HG02884 (cell line): ENCODE measurements at regions not wholly inside any gene's neighbourhood (a gene's known extent, or its start where the extent isn't known, plus 50 kb on each side); places are given as distances from the start of the nearest gene placed in this dataset.

Experiments
- ATAC-seq: cut with Tn5 transposase; IDR thresholded peaks from one replicate; pipeline ENCODE4 v1.9.1; 2021; ENCODE audit warnings: mild to moderate bottlenecking, moderate library complexity; ENCODE audit not compliant: unreplicated experiment

- ATAC-seq, result no peak
These were observed 286.8 kb downstream of the PTPRU start for GRCh38 chr1:29523136-29523535.

DNA sequence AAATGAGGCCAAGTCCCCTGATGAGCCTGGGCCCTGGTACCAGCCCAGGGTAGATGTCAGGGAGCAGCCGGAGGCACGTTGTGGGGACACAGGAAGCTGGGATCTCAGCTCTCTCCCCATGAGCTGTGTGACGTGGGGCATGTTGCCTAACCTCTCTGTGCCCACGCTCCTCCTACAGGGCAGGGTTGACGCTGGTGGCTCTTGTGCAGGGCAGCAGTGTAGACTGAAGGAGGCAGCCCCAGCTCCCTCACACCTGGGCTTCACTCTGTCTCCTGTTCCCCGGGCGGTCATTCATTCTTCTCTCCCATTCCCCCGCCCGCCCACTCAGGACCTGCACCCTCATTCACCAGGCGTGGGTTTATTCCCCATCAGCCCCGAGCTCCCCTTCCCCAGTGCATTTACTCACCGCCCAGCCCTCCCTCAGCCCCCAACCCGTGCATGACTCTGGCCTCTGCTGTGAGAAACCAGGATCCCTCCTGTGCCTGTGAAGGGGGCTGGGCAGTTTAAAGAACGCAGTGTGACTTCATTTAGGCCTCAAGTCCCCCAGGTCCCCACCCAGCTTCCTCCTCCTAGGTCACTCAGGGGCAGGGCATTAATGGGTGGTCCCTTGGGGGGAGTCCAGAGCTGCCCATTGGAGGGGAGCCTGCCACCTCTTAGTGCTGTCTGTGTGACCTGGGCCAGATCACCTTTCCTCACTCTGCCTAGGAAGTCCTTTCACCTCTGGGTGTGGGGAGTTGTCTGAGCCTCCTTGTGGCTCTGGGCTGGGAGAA is 285.7 kb downstream of the PTPRU start:
- ATAC-seq, result no peak

GRCh38 chr1:29521438-29521715 is 285.1 kb downstream of the PTPRU start:
- no peak for ATAC-seq

DNA sequence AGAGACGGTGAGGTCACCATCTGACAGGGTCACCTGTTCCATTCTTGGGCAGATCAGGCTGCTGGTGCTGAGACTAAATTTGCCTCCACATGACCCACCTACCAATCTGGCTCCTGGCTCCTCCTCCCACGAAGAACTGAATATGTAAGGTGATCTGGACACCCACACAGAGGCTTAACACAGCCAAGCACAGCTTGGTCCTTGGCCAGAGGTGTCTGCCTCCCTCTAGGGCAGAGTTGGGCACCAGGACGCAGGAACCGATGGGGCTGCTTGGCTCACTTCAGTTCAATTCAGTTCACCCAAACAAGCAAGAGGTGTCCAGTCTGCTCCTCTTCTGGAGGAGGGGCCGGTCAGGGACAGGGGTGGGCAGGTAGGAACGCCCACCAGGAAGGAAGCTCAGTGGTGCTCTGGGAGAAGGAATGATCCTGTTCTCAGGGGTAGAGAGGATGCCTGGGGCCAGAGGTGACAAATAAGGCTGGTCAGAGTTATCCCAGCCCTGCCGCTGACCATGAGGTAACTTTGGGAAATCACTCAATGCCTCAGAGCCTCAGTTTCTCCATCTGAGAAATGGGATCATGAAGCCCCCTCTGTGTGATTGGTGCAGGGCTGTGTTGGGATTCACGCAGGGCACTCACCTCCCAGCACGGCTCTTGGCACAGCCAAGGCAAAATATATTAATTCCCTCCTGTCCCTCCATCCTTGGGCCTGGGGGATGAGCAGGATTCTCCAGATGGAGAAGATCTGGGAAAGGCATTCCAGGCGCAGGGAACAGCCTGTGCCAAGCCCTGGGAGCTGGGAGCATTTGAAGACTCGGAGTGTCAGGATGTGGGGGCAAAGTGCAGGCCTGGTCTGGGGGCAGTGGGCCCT is 284.5 kb downstream of the PTPRU start:
- no peak for ATAC-seq

DNA sequence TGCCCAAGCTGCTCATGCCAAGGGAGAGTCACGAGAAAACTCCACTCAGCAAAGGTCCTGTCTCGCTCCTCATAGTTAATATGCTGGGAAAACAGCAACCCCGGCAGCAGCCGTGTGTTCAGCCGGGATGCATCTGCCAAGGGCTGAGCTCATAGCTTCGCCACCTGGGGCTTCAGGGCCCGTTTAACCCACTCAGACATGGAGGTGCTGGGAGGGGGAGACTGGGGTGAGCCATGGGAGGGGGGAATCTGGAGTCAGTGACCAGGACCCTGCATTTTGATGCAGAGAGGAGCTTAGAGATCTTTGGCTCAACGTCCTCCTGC is 283.4 kb downstream of the PTPRU start:
- ATAC-seq, result no peak

- no peak for ATAC-seq
These were observed 282.9 kb downstream of the PTPRU start for GRCh38 chr1:29519108-29519787.

DNA sequence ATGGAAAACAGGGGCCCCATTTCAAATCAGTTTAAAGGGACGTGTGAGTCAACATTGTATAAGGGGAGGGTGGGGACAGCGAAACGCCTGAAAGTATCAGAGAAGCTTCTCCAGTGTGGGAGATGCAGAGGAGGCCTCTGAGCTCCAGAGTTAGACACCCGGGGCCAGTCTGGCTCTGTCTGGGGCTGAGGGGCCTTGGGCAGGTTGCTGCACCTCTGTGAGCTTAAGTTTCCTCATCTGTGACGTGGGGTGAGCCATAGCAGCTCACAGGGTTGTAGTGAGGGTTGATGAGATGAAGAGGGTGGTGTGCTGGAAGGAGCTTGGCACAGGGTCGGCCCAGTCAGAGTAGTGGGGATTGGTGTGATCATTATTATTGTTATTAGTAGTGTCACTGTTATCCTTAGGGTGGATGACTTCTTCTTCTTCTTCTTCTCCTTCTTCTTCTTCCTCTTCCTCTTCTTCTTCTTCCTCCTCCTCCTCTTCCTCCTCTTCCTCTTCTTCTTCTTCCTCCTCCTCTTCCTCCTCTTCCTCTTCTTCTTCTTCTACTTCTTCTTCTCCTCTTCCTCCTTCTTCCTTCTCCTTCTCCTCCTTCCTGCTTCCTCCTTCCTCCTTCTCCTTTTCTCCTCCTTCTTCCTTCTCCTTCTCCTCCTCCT is 282.0 kb downstream of the PTPRU start:
- ATAC-seq, result no peak

GRCh38 chr1:29517251-29518086 is 281.1 kb downstream of the PTPRU start:
- no peak for ATAC-seq

- ATAC-seq, result no peak
These were observed 279.9 kb downstream of the PTPRU start for GRCh38 chr1:29516063-29516820.

GRCh38 chr1:29515170-29515955 is 279.0 kb downstream of the PTPRU start:
- no peak for ATAC-seq

GRCh38 chr1:29514361-29515169 is 278.2 kb downstream of the PTPRU start:
- no peak for ATAC-seq

GRCh38 chr1:29513357-29513756 is 277.0 kb downstream of the PTPRU start:
- ATAC-seq, result no peak

- ATAC-seq, result no peak
These were observed 275.1 kb downstream of the PTPRU start for GRCh38 chr1:29511436-29511835.

- ATAC-seq, result no peak
These were observed 272.3 kb downstream of the PTPRU start for GRCh38 chr1:29508458-29509107.

DNA sequence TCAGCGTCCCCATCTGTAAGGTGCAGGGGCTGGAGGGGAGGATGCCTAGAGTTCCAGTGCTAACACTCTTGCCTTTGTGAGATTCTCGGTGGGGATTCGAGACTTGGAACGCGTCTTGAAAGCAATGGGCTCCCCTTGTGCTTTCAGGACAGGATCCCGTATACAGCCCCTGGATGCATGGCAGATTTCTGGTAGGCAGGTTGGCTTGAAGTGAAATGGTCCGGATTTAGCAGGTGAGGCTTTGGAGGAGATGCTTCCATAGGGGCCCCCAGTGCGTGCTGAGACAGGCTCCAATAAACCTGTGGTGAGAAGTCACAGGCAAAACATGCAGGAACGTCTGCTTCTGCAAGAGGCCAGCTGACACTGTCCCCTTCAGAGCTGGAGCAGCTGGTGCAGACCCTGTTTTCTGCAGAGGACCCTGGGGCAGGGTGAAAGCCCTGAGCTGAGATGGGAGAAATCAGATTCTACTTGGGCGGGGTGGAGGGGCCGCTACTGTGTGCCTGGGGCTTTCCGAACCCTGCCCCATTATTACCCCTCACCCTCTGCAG is 270.4 kb downstream of the PTPRU start:
- no peak for ATAC-seq

DNA sequence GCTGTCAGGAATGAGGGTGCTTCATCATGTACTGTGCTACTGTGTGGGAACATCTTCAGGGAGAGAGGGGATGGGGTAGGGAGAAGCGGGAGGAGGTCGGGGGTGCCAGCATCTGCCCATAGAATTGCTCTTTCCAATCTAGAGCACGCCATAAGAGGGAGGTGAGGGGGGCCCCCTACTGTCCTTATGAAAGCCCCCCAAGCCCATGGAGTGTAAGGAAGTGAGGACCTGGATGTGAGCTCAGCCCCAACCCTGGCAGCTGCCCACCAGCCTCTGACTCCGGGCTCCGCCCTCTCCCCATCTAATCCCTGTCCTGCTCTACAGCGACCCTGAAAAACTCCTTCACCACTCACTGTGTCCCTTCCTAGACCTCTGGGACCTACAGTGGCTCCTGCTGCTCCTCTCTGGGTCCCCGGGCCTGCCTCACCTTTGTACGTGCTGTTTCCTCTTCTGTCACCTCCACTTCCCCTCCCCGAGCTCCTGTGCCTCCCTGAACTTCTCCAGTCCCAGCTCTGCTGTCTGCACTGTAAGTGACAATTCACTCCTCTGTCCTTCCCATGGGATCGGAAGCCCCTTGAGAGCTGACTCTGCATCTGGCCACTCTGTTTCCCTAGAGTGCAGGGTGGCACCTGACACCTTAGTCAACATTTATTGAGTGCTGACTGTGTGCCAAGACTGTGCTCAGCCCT is 269.4 kb downstream of the PTPRU start:
- ATAC-seq, result no peak
